A549 (cell line): ENCODE measurements at regions not wholly inside any gene's neighbourhood (a gene's known extent, or its start where the extent isn't known, plus 50 kb on each side); places are given as distances from the start of the nearest gene placed in this dataset.

ENCODE experiments used
- ATAC-seq, 2 experiments: fragments of 200-7000 bp in 1 of 2; fragments of >200 bp in 1 of 2; cut with Nextera tagmentation in 1 of 2; cut with Tn5 transposase in 1 of 2; 3 replicates each; pipeline versions ENCODE4 v1.8.0 to v1.9.1; 2018 to 2020; ENCODE audit warnings: mild to moderate bottlenecking in 1 of 2, moderate library complexity in 1 of 2
- CTCF ChIA-PET: fragments of 300-600 bp; sonication (Branson Sonifier 250); formaldehyde crosslinking; extraction: SDS; loops from one replicate; lab custom pipeline; 2021; ENCODE audit warnings: antibody characterized with exemption, inconsistent platforms; lab: Yijun Ruan, JAX
- POLR2A ChIA-PET: fragments of 350-600 bp; formaldehyde crosslinking; extraction: SDS; loops from one replicate; lab custom pipeline; 2021; ENCODE audit warnings: antibody characterized with exemption, inconsistent platforms; lab: Yijun Ruan, JAX
- DNase-seq, 2 experiments: peaks; one replicate each; pipeline versions ENCODE4 v3.0.0 to v3.0.0-alpha.2; 2011 to 2016; ENCODE audit warnings: low read depth in 1 of 2, low spot score in 1 of 2
- FAIRE-seq: peaks from 2 replicates; lab custom pipeline; 2011; peaks lifted over from hg19 to GRCh38; lab: Jason Lieb, UNC
- H3K27ac ChIP-seq, 2 experiments: fragments of >200 bp; sonication (Bioruptor Twin); formaldehyde crosslinking; 3 replicates each; pipeline ENCODE4 v1.5.1; 2016 to 2017
- H3K4me1 ChIP-seq: fragments of >200 bp; sonication (Bioruptor Twin); formaldehyde crosslinking; 3 replicates; pipeline ENCODE4 v1.6.1; 2016
- H3K4me2 ChIP-seq: fragments of >200 bp; sonication (Bioruptor Twin); formaldehyde crosslinking; 3 replicates; pipeline ENCODE4 v1.6.1; 2016
- H3K4me3 ChIP-seq: fragments of >200 bp; sonication (Bioruptor Twin); formaldehyde crosslinking; 3 replicates; pipeline ENCODE4 v1.5.1; 2016
- H3K9me3 ChIP-seq: fragments of >200 bp; sonication (Bioruptor Twin); formaldehyde crosslinking; 3 replicates; pipeline ENCODE4 v1.6.1; 2016
- ATOH8 ChIP-seq: fragments of 250-450 bp; sonication (Bioruptor Pico); IDR thresholded peaks from 2 replicates; pipeline ENCODE4 v1.5.0; 2020; ENCODE audit warnings: low read depth, mild to moderate bottlenecking, moderate library complexity
- BHLHE40 ChIP-seq: IDR thresholded peaks from 2 replicates; pipeline ENCODE4 v1.6.1; 2012; ENCODE audit warnings: low read depth, low read length, inconsistent platforms
- CEBPB ChIP-seq, 2 experiments: fragments of >200 bp in 1 of 2; sonication (Bioruptor Twin) in 1 of 2; formaldehyde crosslinking in 1 of 2; IDR thresholded peaks; 2 replicates each; pipeline ENCODE4 v1.6.1; 2012 to 2016
- CTCF ChIP-seq: fragments of >200 bp; sonication (Bioruptor Twin); formaldehyde crosslinking; IDR thresholded peaks from 3 replicates; pipeline ENCODE4 v1.5.1; 2016
- EHF ChIP-seq: fragments of 250-450 bp; sonication (Bioruptor Pico); IDR thresholded peaks from 2 replicates; pipeline ENCODE4 v1.5.0; 2020; ENCODE audit warnings: mild to moderate bottlenecking
- ESRRA ChIP-seq: fragments of 150-350 bp; IDR thresholded peaks from 2 replicates; pipeline ENCODE4 v1.6.1; 2014; ENCODE audit warnings: mild to moderate bottlenecking, low read length, borderline replicate concordance
- FOSB ChIP-seq: fragments of 250-450 bp; sonication (Bioruptor Pico); IDR thresholded peaks from 2 replicates; pipeline ENCODE4 v1.5.0; 2020; ENCODE audit warnings: mild to moderate bottlenecking, moderate library complexity
- FOSL2 ChIP-seq, 2 experiments: fragments of 450-650 bp in 1 of 2; fragments of >200 bp in 1 of 2; sonication (Bioruptor Twin) in 1 of 2; formaldehyde crosslinking; IDR thresholded peaks; 2 replicates each; pipeline versions ENCODE4 v1.5.0 to v1.6.1; 2016 to 2020; ENCODE audit warnings: mild to moderate bottlenecking in 1 of 2, moderate library complexity in 1 of 2
- FOXS1 ChIP-seq: fragments of 250-450 bp; sonication (Bioruptor Pico); IDR thresholded peaks from 2 replicates; pipeline ENCODE4 v1.5.0; 2020; ENCODE audit warnings: mild to moderate bottlenecking, moderate library complexity
- GATA3 ChIP-seq: IDR thresholded peaks from 2 replicates; pipeline ENCODE4 v1.6.1; 2012; ENCODE audit warnings: borderline replicate concordance
- HES2 ChIP-seq: fragments of >200 bp; sonication (Bioruptor Twin); formaldehyde crosslinking; IDR thresholded peaks from 2 replicates; pipeline ENCODE4 v1.6.1; 2016
- HEYL ChIP-seq: fragments of 250-450 bp; sonication (Bioruptor Pico); IDR thresholded peaks from 2 replicates; pipeline ENCODE4 v1.8.0; 2021; ENCODE audit warnings: mild to moderate bottlenecking, moderate library complexity
- JUNB ChIP-seq: fragments of >200 bp; sonication (Bioruptor Twin); formaldehyde crosslinking; IDR thresholded peaks from 2 replicates; pipeline ENCODE4 v1.6.1; 2016
- MAFK ChIP-seq: fragments of 450-650 bp; IDR thresholded peaks from 2 replicates; pipeline ENCODE4 v1.6.1; 2014; ENCODE audit not compliant: partially characterized antibody
- NFE2L2 ChIP-seq: fragments of 150-350 bp; conservative IDR thresholded peaks from 2 replicates; pipeline ENCODE4 v1.6.1; 2014; ENCODE audit warnings: low read length
- NR3C1 ChIP-seq: fragments of >200 bp; sonication (Bioruptor Twin); formaldehyde crosslinking; IDR thresholded peaks from 3 replicates; pipeline ENCODE4 v1.6.1; 2017
- PBX3 ChIP-seq: IDR thresholded peaks from 2 replicates; pipeline ENCODE4 v1.6.1; 2012
- PHF8 ChIP-seq: fragments of 200-600 bp; sonication (generic); IDR thresholded peaks from 2 replicates; pipeline ENCODE4 v1.6.1; 2016; ENCODE audit warnings: low read depth, mild to moderate bottlenecking, antibody characterized with exemption, moderate library complexity, borderline replicate concordance
- RAD21 ChIP-seq, 2 experiments: fragments of >200 bp in 1 of 2; sonication (Bioruptor Twin) in 1 of 2; formaldehyde crosslinking in 1 of 2; IDR thresholded peaks in 1 of 2; conservative IDR thresholded peaks in 1 of 2; 2 replicates in 1 of 2; 3 replicates in 1 of 2; pipeline ENCODE4 v1.6.1; 2012 to 2018; ENCODE audit warnings: inconsistent platforms in 1 of 2
- RFX5 ChIP-seq: fragments of 450-650 bp; IDR thresholded peaks from 2 replicates; pipeline ENCODE4 v1.7.1; 2014; ENCODE audit warnings: antibody characterized with exemption, mild to moderate bottlenecking, moderate library complexity
- SMC3 ChIP-seq: fragments of >200 bp; sonication (Bioruptor Twin); formaldehyde crosslinking; IDR thresholded peaks from 3 replicates; pipeline ENCODE4 v1.6.1; 2018; ENCODE audit warnings: inconsistent platforms
- SREBF2 ChIP-seq: fragments of 450-650 bp; IDR thresholded peaks from 2 replicates; pipeline ENCODE4 v1.6.1; 2014; ENCODE audit warnings: mild to moderate bottlenecking, moderate library complexity
- TP53 ChIP-seq: fragments of 250-450 bp; sonication (Bioruptor Pico); IDR thresholded peaks from 2 replicates; pipeline ENCODE4 v1.5.0; 2021; ENCODE audit warnings: mild to moderate bottlenecking, moderate library complexity
- USF2 ChIP-seq: fragments of 450-650 bp; IDR thresholded peaks from 2 replicates; pipeline ENCODE4 v1.6.1; 2014; ENCODE audit warnings: antibody characterized with exemption
- ZC3H11A ChIP-seq: fragments of 450-650 bp; IDR thresholded peaks from 2 replicates; pipeline ENCODE4 v1.6.1; 2014; ENCODE audit warnings: antibody characterized with exemption, mild to moderate bottlenecking
- ZFP36 ChIP-seq: fragments of 450-650 bp; IDR thresholded peaks from 2 replicates; pipeline ENCODE4 v1.6.1; 2014; ENCODE audit warnings: borderline replicate concordance; ENCODE audit not compliant: partially characterized antibody
- WGBS: methylation state at CpG from one replicate; pipeline ENCODE4 v1.1.6; 2017; ENCODE audit errors: missing lambda C conversion rate; 5-methylcytosine and 5-hydroxymethylcytosine counted together

DNA sequence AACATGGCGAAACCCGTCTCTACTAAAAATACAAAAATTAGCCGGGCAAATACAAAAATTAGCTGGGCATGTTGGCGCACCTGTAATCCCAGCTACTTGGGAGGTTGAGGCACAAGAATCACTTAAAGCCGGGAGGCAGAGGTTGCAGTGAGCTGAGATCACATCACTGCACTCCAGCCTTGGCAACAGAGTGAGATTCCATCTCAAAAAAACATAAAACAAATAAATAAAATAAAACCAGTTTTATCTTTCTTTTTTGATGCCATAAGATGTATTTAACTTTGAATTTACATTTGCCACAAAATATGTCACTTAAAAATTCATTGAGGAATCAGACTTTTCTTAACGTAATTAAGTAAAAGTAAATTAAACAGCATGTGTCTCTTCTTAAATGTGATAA, 113.3 kb upstream of the ERRFI1 start:
- Histone ChIP-seq H3K4me2 (no peak overlapping the region), H3K4me3 (no peak overlapping the region), H3K27ac (no peak overlapping the region; a peak in 1 of 6 replicates), H3K4me1 (peaks cover 28% of the 10 kb centered on the region), H3K9me3 (no peaks in the 10 kb centered on the region)
- FAIRE-seq = no peak
- POLR2A ChIA-PET = no interaction called here
- CTCF ChIA-PET = no interaction called here
- TF ChIP-seq GATA3 (no peak), MAFK (no peak), FOXS1 (CRISPR knock-in tag) (no peak), SREBF2 (no peak), NFE2L2 (no peak), PBX3 (no peak), HES2 (no peak), ESRRA (no peak), HEYL (CRISPR knock-in tag) (no peak)
- 93% methylated on average over 6 of the region's 6 CpGs for WGBS
- ATAC-seq = no peak
- no peak for DNase-seq

GRCh38 chr1:8138673-8139072, 112.6 kb upstream of the ERRFI1 start:
- Histone ChIP-seq H3K27ac (peak overlapping the region; percentile 74 to 85; a peak in 5 of 6 replicates), H3K4me1 (peaks cover 35% of the 10 kb centered on the region), H3K4me3 (no peak overlapping the region), H3K9me3 (no peaks in the 10 kb centered on the region), H3K4me2 (no peak overlapping the region; the same call in 1 of the 3 replicates)
- no peak for TF ChIP-seq EHF (CRISPR knock-in tag)
- no peak for TF ChIP-seq JUNB
- no peak for TF ChIP-seq RAD21 (conservative IDR thresholded peaks at IDR 0.05 in 1 of 2, IDR thresholded peaks at IDR 0.05 in 1 of 2)
- no peak for TF ChIP-seq FOSL2 (IDR thresholded peaks at IDR 0.05)
- TF ChIP-seq FOSL2 (CRISPR knock-in tag; IDR thresholded peaks at IDR 0.05) = no peak
- TF ChIP-seq TP53 = no peak
- no peak for TF ChIP-seq CEBPB (IDR thresholded peaks at IDR 0.05)
- TF ChIP-seq SMC3 = no peak
- no peak for TF ChIP-seq RFX5
- no peak for TF ChIP-seq PHF8
- no peak for TF ChIP-seq BHLHE40
- no peak for TF ChIP-seq ZC3H11A
- TF ChIP-seq USF2 = no peak
- no peak for TF ChIP-seq CTCF
- no peak for TF ChIP-seq ZFP36
- no peak for TF ChIP-seq NR3C1
- TF ChIP-seq FOSB (CRISPR knock-in tag) = no peak
- TF ChIP-seq ATOH8 (CRISPR knock-in tag) = no peak
- ATAC-seq (no peak), FAIRE-seq (no peak), DNase-seq (no peak)
- 98% methylated on average over 6 of the region's 6 CpGs for whole genome bisulfite sequencing
- POLR2A ChIA-PET = interaction anchor here (1.3 kb wide), 1 partner anchor 56 kb away, joined by 4 read pairs; no protein-coding TSS in a partner anchor
- CTCF ChIA-PET = interaction anchor here (0.6 kb wide), 1 partner anchor 48 kb away, joined by 3 read pairs; no protein-coding TSS in a partner anchor
